HG02623 (cell line): ENCODE measurements at regions not wholly inside any gene's neighbourhood (a gene's known extent, or its start where the extent isn't known, plus 50 kb on each side); places are given as distances from the start of the nearest gene placed in this dataset.

ENCODE experiments used
- ATAC-seq: cut with Tn5 transposase; IDR thresholded peaks from one replicate; pipeline ENCODE4 v1.9.1; 2021; ENCODE audit warnings: moderate library complexity; ENCODE audit not compliant: unreplicated experiment

DNA sequence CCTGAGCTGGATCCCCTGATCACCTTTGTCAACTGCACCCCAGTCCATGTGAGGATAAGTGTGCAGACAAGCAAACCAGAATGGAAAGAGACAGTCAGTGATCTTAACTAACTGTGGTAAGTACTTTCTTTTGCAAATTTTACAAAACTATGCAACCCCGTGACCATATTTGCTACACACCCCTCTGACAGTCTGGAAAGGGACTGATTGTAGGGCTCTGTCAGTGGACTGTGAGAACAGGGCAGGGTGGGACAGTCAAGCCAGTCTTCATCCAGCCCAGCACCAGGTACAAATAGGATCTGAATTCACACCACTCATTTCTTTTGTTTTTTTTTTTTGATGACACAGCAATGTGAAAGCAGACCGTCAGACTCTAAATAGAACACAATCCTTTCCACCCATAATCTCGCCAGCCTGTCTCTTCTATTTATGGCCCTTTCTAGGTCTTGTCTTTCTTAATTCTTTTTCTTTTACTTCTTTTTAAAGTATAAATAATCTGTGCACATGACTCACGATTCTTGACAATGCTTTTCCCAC is 165.6 kb downstream of the ARL6IP6 start:
- ATAC-seq, result no peak

DNA sequence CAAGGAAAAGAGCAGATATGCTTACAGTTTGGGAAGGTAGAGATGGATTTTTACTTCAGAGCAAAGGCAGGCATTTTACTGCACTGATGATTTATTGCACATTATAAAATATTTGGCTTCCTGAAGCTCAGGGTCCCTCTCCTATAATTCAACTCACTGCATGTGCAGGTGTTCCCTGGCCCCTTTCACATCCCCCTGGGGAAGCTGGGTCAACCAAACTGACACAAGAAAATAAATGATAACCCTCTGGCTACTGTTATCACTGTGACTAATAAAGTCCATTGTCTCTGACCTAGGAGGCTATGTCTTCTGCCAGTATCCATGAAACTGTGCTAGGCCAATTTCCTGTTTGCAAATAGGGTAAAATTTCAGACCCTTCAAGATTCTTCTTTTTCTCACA is 163.1 kb downstream of the ARL6IP6 start:
- no peak for ATAC-seq

DNA sequence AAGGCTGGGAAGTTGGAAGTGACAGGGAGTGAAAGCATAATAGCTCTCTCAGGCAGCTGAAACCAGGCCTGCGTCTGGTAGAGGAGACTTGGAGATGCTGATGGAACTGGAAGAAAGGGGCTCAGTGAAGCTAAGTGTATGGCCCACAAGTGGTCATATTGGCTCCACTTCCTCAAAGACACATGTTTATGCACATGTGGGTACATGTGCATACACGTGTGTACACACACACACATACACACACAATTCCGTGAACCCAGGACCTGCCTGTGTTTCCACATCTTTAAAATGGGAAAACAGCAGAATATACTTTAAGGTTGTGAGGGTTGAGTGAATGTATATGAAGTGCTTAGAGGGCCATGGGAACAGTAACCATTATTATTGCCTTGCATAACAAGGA is 160.9 kb downstream of the ARL6IP6 start:
- ATAC-seq, result no peak

DNA sequence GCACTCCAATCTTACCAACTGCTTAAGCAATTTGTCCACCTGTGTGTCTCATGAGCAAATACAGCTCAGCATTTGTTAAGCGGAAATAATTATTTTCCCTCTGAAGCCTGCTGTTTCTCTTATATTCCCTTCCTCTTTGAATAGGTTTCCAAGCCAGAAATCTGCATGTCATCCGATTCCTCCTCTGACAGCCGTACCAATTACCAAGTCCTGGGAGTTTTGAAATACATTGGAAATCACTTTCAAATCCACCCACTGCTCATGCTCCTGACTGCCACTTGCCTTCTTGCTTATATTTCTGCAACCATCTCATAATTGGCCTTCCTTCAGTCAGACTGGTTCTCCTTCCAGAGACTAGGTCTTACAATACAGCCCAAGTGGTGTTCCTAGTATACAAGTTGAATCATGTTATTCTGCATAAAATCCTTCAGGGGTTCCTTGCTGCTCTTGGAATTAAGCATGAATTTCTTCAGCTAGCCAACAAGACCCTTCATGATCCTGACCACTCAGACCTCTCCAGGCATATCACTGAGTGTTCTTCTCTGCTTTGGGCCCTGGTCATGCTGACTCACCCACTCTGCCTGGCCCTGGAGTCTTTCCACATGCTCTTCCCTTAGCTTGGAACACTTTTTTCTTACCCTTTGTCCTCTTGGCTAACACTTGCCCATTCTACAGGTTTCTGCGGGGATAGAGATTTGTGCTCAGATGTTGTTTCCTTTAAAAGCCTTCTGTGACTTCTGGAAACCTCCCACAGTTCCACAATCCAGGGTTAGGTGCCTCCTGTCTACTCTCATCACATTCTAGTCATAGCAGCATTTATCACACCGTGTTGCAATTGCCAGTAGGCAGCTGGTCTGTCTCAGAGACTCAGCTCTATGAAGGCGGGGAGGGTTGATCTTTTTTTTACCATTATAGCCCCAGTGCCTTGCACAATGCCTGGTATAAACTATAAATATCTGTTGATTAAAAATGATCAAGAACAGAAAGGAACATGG is 157.6 kb downstream of the ARL6IP6 start:
- no peak for ATAC-seq

DNA sequence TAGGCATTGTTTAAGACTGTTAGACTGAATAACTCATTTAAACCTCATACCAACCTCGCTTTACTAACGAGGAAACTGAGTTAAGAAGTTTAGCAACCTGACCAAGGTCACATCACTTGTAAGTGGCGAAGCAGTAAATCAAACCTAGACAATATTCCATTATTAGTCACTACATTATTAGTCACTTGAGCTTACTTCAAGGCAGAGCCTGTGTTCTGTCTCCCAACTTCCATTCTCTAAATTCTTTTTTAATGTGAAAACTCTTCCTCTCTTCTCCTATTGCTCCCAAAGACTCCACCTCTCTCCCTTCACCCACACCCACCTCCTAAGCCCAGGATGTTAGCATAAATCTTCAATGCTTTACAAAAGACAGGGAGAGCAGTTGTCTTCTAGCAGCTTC is 156.5 kb downstream of the ARL6IP6 start:
- ATAC-seq, result no peak

DNA sequence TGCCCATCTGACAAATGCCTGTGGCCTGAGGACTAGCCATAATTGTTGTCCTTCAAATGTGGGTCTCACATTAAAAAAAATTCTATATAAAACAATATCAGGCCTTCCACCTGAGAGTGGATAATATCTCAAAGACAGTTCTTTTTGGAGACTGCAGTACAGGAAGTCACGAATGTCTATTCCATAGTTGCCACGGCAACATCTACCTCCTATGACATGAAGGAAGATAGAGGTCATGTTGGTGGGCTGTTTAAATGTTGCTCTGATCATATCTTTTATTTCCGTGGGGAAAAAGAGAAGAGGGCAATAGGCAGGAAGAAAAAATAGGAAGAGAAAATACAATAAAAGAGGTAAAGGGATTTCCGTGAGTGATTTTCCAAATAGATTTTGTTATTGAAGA is 151.8 kb downstream of the ARL6IP6 start:
- no peak for ATAC-seq

DNA sequence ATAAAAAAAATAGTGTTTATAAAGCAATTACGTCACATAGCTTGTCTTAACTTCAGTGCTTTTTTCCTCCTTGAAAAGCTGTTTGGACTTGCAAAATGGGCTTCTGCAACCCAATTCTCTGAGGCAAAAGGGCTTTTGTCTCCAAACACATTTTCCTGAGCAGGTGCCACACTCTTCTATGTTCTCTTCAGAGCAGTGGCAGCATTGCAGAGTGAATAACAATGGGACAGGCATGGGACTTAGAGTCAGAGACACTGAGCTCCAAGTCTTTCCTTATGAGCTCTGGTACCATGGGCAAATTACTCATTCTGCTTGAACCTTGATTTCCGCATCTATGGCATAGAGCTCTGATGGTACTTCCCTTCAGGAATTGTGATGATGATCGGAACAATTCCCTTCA is 149.0 kb downstream of the ARL6IP6 start:
- no peak for ATAC-seq

DNA sequence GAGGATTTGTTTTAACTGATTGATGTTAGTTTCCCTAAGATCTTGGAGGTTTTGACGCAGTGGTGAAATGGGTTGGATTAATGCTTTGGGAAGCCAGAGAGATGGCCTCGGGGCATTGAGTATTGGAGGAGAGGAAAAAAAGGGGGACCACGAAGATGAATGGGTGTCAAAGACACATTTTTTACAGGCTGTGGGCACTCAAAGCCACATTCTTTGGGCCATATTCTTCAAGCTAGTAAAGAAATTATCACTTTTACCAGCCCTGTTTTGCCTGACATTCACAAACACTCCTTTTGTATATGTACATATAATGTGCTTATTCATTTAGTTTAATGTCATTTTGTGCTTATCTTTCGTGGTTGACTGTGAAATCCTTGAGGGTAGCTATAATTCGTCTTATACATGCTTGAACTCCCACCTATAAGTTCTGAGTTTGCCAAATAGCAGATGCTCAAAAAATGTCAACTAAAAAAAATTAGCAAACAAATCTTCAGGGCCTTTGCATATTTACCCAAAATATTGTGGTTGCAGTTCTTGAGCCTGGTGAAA is 146.3 kb downstream of the ARL6IP6 start:
- no peak for ATAC-seq

DNA sequence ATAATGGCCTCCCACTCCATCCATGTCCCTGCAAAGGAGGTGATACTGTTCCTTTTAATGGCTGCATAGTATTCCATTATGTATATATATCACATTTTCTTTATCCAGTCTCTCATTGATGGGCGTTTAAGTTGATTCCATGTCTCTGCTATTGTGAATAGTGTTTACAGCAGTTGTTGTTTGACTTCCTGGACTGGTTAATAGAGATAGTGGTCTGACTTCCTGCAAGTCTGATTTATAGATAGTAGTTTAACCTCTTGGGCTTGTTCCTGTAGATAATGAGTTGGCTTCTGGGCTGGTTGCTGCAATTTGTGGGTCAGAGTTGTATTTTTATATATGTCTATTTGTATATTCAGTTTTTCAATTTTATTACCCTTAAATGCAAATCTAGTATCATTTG is 145.4 kb downstream of the ARL6IP6 start:
- ATAC-seq, result no peak

DNA sequence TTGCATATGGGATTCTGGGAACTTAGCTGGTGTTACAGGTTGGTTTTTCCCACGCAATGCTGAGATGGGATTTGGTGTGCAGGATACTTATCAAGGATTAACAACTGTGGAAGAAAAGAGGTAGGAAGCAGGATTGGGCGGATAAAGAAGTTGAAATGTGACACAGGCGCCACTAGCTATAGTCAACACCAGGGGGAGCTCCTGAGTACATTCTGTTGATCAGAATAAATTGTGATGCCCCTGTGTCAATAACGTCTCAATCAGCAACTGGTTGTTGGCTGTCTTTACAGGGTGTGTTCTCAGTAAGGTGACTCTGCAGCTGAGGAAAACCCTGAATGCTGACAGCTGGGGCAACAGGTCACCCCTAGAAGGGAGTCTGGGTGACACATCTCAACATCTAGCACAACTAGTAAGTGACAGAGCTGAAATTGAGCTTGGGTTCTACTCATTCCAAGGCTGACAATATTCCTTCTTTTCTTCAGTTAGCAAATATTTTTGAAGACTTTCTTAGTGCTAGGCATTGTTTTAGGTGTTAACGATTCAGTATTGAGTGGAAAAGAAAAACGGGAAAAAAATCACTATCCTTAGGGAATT is 143.0 kb downstream of the ARL6IP6 start:
- ATAC-seq, result no peak

DNA sequence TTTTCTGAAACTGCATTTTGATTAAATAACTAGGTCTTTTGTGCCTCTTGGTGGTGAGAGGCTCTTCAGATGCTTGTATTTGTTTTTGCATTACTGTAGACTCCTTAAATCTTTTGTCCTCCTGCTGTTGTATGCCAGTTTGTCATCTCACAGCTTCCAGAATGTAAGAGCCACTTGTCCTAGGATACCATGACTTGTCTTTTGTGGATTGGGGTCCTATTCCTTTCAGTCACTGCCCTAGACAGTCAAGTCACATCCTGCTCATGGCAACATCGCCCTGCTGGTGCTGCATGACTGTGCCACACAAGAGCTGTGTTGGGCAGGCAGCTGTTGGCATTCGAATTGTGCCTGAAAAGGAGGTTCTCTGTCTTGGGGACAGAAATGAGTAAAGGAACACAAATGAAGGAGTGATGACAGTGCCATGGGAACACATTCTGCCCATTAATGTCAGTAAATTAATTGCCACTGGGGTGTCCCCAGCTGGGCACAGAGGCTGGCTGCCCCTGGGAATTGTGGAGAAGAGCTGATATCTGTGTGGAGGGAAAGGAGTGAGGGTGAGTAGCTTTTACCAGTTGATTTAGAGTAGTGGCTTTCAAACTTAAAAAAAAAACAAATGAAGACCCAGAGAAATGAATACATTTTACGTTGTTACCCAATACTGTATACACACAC is 140.3 kb downstream of the ARL6IP6 start:
- ATAC-seq, result no peak

DNA sequence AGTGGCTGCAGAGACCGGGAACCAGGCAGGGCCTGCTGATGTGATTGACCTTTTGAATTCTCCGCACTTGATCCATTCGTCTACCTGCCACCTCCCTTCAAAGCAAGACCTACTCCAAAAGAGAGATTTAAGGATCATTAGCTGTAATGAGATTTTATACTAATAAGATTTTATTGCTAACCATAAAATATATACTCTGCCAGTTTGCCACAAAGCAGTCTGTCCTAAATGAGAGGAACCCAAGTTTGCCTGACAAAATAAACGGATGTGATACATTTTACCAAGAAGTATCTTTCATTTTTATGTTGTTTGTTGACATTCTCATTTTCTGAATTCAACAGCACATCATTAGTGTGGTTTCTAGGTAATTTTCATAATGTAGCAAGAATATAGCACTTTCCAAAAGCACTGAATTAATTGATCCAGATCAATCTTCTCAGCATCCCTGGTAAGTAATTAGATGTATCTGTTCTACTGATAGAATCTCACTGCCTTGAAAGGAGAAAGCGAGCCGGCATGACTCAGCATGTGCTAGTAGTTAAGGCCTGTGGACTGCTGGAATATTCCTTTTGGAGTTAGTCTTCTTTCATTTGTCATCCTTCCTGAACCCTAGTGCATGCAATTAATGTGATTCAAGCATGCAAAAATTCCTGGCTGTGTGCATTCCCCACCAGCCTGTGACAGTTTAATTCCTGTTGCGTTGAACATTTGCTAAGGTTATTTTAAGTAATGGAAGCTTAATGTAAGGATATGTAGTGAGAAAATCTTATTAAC is 128.5 kb downstream of the ARL6IP6 start:
- no peak for ATAC-seq

DNA sequence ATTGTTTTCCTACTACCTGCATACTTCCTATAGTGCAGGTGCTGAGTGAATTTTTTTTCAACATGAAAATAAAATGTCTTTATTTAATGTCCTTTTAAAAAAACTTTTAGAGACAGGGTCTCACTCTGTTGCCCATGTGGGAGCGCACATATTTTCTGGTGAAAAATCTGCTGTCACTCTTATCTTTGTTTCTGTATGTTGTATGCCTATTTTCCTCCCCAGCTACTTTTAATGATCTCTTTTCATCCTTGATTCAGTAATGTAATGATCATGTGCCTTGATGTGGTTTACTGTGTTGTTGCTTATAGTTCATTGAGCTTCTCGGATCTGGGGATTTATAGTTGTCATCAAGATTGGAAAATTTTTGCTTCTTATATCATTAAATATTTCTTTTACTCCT is 117.3 kb downstream of the ARL6IP6 start:
- no peak for ATAC-seq

DNA sequence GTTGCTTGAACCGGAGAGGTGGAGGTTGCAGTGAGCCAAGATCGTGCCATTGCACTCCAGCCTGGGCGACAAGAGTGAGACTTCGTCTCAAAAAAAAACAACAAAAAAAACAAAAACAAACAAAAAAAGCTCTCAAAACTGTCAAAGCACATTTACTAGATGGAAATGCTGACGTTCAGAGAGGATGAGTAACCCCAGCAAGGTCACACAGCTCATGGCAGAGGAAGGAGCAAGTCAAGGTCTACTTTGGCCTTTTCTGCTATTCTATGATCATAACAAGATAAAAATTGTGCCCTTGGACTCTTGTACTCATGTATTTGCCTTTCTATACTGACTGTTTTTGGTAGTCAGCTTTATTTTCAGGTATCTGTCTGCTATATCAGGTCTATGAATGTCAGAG is 109.5 kb downstream of the ARL6IP6 start:
- no peak for ATAC-seq

DNA sequence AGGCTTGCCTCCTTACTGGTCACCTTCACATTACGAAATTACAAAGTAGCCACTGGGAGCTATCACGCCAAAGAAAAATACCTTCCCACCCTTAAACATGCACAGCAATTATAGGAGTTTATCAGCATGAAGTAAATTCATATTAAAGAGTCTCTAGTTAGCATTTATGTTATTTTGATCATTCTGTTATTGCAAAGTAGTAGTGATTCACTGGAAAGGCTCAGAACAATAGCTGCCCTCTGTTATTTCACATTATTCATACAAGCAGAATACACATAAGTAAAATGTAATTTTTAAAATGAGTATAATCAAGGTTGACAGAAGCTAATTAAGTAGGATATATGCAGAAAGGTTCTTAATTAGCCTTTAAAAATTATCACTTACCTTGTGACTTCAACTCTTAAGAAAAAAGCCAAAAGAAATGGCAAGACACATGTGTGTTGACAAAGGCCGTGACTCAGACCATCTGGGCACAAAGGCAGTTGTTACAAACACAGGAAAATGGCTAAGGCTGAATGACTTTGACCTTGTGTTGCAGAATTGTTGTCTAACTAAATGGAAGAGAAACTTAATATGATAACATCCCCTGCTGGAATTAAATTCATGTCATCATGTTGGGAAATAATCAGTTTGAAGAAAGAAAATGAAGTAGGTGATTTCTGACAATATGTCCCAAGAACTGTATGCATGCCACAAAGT is 108.3 kb downstream of the ARL6IP6 start:
- ATAC-seq, result no peak

DNA sequence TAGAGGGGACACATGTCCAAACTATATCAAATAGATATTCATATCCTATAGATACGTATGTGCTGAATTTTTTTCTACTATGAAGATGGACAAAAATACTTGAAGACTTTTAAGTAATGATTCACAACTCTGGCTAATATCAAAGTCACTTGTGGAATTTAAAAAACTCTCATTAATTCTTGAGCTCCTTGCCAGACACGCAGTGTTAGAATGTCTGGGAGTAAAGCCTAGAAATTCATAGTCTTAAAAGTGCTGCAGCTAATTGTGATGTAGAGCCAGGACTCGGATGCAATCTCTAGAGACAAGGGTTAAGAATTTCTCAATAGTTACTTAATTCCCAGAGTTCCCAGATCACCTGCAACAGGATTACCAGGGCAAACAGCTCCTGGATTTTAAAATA is 107.4 kb downstream of the ARL6IP6 start:
- ATAC-seq, result no peak

DNA sequence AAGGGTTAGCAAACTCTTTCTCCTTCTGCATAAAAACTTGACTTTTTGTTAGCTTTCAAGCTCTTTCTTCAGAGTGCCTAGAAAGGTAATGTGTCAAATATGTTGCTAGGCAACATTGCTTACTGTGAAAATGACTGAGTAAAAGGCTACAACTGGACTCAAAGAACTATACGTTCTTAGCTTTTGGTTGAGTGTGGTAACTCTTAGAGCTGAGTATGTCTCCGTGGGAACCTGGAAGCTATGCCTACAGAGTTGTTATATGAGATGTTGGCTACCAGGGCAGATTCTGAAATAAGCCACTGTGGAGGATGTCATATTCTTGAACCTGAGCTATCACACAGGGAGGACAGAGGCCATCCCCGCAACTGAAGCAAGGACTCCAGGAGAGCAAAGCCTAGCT is 105.5 kb downstream of the ARL6IP6 start:
- no peak for ATAC-seq

DNA sequence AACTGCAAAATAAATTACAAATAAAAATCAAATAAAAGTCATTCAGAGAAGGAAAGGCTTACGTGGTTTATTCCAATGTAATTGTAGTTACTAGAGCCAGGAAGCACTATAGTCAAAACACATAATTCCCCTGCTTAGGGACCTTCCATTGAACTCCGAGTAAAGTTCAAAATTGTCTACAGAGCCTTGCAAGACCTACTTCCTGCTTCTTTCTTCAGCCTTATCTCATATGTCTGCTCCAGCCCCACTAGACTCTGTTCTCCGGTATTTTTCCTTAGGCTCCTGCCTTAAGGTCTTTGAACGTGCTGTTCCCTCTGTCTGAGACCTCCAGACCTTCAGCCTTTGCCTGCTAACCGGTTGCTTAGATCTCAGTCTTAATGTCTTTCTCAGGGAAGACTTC is 104.3 kb downstream of the ARL6IP6 start:
- no peak for ATAC-seq

DNA sequence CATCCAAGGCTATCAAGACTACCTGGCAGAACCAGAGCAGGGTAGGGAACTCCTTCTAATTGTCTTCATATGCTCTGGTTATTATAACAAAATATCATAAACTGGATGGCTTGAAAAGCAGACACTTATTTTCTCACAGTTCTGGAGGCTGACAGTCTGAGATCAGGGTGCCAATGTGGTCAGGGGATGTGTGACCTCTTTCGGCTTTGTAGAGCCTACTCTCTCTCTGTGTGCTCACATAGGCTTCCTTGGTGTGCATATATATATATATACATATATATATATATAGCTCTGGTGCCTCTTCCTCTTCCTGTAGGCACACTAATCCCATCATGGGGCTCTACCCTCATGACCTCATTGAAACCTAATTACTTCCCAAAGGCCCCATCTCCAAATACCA is 101.6 kb downstream of the ARL6IP6 start:
- no peak for ATAC-seq

DNA sequence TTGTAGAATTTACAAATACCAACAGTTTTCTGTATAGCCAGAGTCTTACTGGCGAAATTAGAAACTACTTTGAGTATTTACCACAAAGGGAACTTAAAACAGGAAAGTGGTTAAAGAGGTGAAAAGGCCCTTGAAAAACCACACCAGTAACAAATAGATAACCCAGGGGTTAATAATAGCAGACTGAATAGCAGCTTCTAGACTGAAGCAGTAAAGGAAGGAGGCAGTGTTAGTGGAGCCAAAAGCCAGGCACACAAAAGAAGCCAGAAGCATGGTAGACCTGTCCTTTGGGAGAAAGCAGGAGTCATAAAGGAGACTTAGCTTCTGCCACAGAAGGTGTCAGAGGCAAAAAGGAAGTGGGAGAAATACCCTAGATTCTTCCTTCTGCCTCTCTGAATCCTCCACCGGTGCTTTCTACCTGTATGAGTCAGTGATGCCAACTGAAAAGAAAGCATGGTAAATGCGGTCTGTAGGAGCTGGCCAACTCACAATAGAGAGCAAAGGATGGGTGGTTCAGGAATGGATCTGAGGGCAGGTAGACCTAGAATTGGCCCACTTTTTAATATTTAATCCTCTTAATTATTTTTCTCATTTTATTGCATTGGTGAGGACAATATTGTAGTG is 97.3 kb downstream of the ARL6IP6 start:
- ATAC-seq, result no peak
